ENCODE measurements at regions not wholly inside any gene's neighbourhood (a gene's known extent, or its start where the extent isn't known, plus 50 kb on each side); places are given as distances from the start of the nearest gene placed in this dataset.

DNA sequence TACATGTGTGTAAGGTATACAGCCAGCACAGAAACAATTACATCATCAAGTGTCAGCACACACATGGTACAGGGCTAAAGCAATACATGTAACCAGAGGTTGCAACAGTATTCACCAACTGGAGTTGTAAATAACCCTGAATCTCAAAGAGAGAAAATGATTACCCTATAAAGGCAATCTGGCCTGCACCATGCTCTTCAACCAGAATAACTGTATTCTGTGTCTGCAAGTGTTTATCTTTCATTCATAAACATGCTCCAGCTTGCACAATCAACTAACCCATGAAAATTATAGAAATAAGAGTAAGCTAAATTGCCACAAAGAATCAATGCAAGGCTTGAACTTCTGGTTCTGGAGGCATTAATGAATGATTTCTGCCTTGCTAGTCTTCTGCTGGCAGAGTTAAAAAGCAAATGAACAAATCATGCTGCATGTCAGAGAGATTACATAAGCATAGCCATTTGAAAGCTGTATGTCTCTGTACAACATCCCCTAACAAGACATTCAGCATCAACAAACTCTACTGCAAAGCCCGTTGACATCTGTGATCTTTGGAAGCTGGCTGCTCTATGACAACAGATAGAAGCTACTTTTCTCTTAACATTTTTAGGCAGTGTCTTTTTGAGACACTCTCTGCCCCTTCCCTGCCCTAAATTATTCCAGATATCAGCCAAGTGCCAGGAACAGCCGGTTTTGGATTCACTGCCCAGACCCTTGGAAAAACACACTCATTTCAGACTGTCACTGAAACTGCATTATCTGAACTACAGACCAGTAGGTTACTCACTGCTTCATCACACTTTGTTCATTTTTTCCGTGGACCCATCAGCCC lies 871.0 kb downstream of the OTOL1 start:
- Histone ChIP-seq H3K79me2 (ENCODE audit: insufficient read depth, low read length) (no peaks in the 10 kb centered on the region), H2AFZ (ENCODE audit: low read length) (no peak overlapping the region), H3K9ac (ENCODE audit: insufficient read depth, low read depth, low read length) (no peak overlapping the region), H3K36me3 (replicated peaks in 1 of 2; ENCODE audit: control insufficient read depth in 1 of 2, insufficient read depth in 2 of 2, low read length in 2 of 2) (no peaks in the 10 kb centered on the region), H3K4me1 (ENCODE audit: insufficient read depth, low read length) (no peaks in the 10 kb centered on the region), H4K20me1 (ENCODE audit: insufficient read depth, low read length) (no peaks in the 10 kb centered on the region), H3K4me2 (ENCODE audit: low read depth, low read length) (no peak overlapping the region), H3K27me3 (ENCODE audit: control insufficient read depth in 1 of 2, insufficient read depth in 2 of 2, low read length in 2 of 2) (no peaks in the 10 kb centered on the region), H3K4me3 (replicated peaks in 1 of 3; ENCODE audit: insufficient read depth in 1 of 3, low read depth in 2 of 3, low read length in 3 of 3) (no peak overlapping the region), H3K27ac (ENCODE audit: extremely low read length, insufficient read depth, low read length) (no peak overlapping the region), H3K9me3 (ENCODE audit: low read length) (no peaks in the 10 kb centered on the region)
- ATAC-seq (no peak), FAIRE-seq (no peak), DNase-seq (ENCODE audit: low spot score) (no peak)
- TF ChIP-seq, protein P1, sequence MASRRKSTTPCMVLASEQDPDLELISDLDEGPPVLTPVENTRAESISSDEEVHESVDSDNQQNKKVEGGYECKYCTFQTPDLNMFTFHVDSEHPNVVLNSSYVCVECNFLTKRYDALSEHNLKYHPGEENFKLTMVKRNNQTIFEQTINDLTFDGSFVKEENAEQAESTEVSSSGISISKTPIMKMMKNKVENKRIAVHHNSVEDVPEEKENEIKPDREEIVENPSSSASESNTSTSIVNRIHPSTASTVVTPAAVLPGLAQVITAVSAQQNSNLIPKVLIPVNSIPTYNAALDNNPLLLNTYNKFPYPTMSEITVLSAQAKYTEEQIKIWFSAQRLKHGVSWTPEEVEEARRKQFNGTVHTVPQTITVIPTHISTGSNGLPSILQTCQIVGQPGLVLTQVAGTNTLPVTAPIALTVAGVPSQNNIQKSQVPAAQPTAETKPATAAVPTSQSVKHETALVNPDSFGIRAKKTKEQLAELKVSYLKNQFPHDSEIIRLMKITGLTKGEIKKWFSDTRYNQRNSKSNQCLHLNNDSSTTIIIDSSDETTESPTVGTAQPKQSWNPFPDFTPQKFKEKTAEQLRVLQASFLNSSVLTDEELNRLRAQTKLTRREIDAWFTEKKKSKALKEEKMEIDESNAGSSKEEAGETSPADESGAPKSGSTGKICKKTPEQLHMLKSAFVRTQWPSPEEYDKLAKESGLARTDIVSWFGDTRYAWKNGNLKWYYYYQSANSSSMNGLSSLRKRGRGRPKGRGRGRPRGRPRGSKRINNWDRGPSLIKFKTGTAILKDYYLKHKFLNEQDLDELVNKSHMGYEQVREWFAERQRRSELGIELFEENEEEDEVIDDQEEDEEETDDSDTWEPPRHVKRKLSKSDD (CRISPR knock-in tag; IDR thresholded peaks at IDR 0.05; ENCODE audit: low read depth): no peak
- TF ChIP-seq ZNF296 (CRISPR knock-in tag; conservative IDR thresholded peaks at IDR 0.05) (no peak), RBM22 (optimal IDR thresholded peaks at IDR 0.05; ENCODE audit: low read length) (no peak), KDM4B (CRISPR knock-in tag; IDR thresholded peaks at IDR 0.05) (no peak), ZNF484 (CRISPR knock-in tag; IDR thresholded peaks at IDR 0.05; ENCODE audit: borderline replicate concordance, low read depth) (no peak), ZNF431 (CRISPR knock-in tag; IDR thresholded peaks at IDR 0.05; ENCODE audit: borderline replicate concordance, low read depth) (no peak), GATAD1 (CRISPR knock-in tag; IDR thresholded peaks at IDR 0.05) (no peak), TARDBP (CRISPR knock-in tag; IDR thresholded peaks at IDR 0.05) (no peak)
- TF ChIP-seq, protein P2, sequence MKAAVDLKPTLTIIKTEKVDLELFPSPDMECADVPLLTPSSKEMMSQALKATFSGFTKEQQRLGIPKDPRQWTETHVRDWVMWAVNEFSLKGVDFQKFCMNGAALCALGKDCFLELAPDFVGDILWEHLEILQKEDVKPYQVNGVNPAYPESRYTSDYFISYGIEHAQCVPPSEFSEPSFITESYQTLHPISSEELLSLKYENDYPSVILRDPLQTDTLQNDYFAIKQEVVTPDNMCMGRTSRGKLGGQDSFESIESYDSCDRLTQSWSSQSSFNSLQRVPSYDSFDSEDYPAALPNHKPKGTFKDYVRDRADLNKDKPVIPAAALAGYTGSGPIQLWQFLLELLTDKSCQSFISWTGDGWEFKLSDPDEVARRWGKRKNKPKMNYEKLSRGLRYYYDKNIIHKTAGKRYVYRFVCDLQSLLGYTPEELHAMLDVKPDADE (CRISPR knock-in tag; IDR thresholded peaks at IDR 0.05): no peak
- in situ Hi-C loops (cut with HindIII; ENCODE audit: extremely low pct_ligation_motif_present, low pct_unique_long_range_greater_than_20kb) (no loop called here), intact Hi-C loops (cut with micrococcal nuclease; ENCODE audit: unreplicated experiment) (no loop called here)
- ChIA-PET POLR2A (no interaction called here), CTCF (ENCODE audit: low intra/inter-chr PET ratio, low total read pairs) (no interaction called here)
- WGBS (ENCODE audit: low lambda C conversion rate): 0% methylated on average over 3 of the region's 3 CpGs
- no TSS peak for BruUV-seq (replicated peaks)

Measured in HepG2 (cell line).